ENCODE measurements at regions not wholly inside any gene's neighbourhood (a gene's known extent, or its start where the extent isn't known, plus 50 kb on each side); places are given as distances from the start of the nearest gene placed in this dataset.
A peak's percentile ranks its signal among the peaks of the same experiment; 100 is the strongest.

GRCh38 chr17:77847221-77848085 is 111.0 kb upstream of the TNRC6C start:
- ATAC-seq (peak; percentile 42), DNase-seq (ENCODE audit: low spot score) (no peak), FAIRE-seq (no peak)
- Histone ChIP-seq H2AFZ (ENCODE audit: low read length) (no peak overlapping the region), H3K4me2 (ENCODE audit: low read depth, low read length) (no peak overlapping the region), H3K36me3 (replicated peaks in 1 of 2; ENCODE audit: control insufficient read depth in 1 of 2, insufficient read depth in 2 of 2, low read length in 2 of 2) (no peaks in the 10 kb centered on the region), H3K9ac (ENCODE audit: insufficient read depth, low read depth, low read length) (no peak overlapping the region), H3K27me3 (ENCODE audit: control insufficient read depth in 1 of 2, insufficient read depth in 2 of 2, low read length in 2 of 2) (peaks cover 5 to 50% of the 10 kb centered on the region in 2 experiments), H3K27ac (ENCODE audit: extremely low read length, insufficient read depth, low read length) (no peak overlapping the region), H3K4me3 (replicated peaks in 1 of 3; ENCODE audit: insufficient read depth in 1 of 3, low read depth in 2 of 3, low read length in 3 of 3) (no peak overlapping the region), H4K20me1 (ENCODE audit: insufficient read depth, low read length) (no peaks in the 10 kb centered on the region), H3K79me2 (ENCODE audit: insufficient read depth, low read length) (no peaks in the 10 kb centered on the region), H3K9me3 (ENCODE audit: low read length) (no peaks in the 10 kb centered on the region), H3K4me1 (ENCODE audit: insufficient read depth, low read length) (no peaks in the 10 kb centered on the region)
- WGBS (ENCODE audit: low lambda C conversion rate) = 35% methylated on average over 13 of the region's 20 CpGs
- CTCF ChIA-PET (ENCODE audit: low intra/inter-chr PET ratio, low total read pairs) = no interaction called here
- in situ Hi-C loops (cut with HindIII; ENCODE audit: extremely low pct_ligation_motif_present, low pct_unique_long_range_greater_than_20kb) = no loop called here
- POLR2A ChIA-PET = interaction anchor here (0.6 kb wide), 1 partner anchor 1179 kb away, joined by 3 read pairs; no protein-coding TSS in a partner anchor
- intact Hi-C loops (cut with micrococcal nuclease; ENCODE audit: unreplicated experiment) = no loop called here
- BruUV-seq (replicated peaks) = no TSS peak
- no peak for TF ChIP-seq NCOA5 (CRISPR knock-in tag; IDR thresholded peaks at IDR 0.05)
- TF ChIP-seq ZNF841 (CRISPR knock-in tag; IDR thresholded peaks at IDR 0.05; ENCODE audit: borderline replicate concordance) = no peak
- TF ChIP-seq ZFP90 (CRISPR knock-in tag; IDR thresholded peaks at IDR 0.05; ENCODE audit: borderline replicate concordance) = no peak
- TF ChIP-seq ZKSCAN8 (CRISPR knock-in tag; IDR thresholded peaks at IDR 0.05; ENCODE audit: borderline replicate concordance) = no peak
- TF ChIP-seq ARNT (IDR thresholded peaks at IDR 0.05) = no peak
- TF ChIP-seq ZNF609 (CRISPR knock-in tag; IDR thresholded peaks at IDR 0.05; ENCODE audit: borderline replicate concordance) = no peak
- TF ChIP-seq ZNF205 (CRISPR knock-in tag; IDR thresholded peaks at IDR 0.05) = no peak
- TF ChIP-seq ZNF136 (CRISPR knock-in tag; IDR thresholded peaks at IDR 0.05; ENCODE audit: low read depth) = no peak
- TF ChIP-seq ZGPAT (CRISPR knock-in tag; IDR thresholded peaks at IDR 0.05) = no peak
- no peak for TF ChIP-seq HNRNPUL1 (IDR thresholded peaks at IDR 0.05; ENCODE audit: low read depth, low read length)
- TF ChIP-seq THAP7 (CRISPR knock-in tag; IDR thresholded peaks at IDR 0.05) = no peak
- no peak for TF ChIP-seq ZSCAN25 (CRISPR knock-in tag; IDR thresholded peaks at IDR 0.05)

Measured in HepG2 (cell line).